Retinal pigment epithelial cell (primary cell): ENCODE measurements at regions not wholly inside any gene's neighbourhood (a gene's known extent, or its start where the extent isn't known, plus 50 kb on each side); places are given as distances from the start of the nearest gene placed in this dataset.

Source experiments
- DNase-seq: peaks from one replicate; pipeline ENCODE4 v3.0.0-alpha.2; 2010; ENCODE audit warnings: low read depth
- H3K4me3 ChIP-seq: 2 replicates; pipeline ENCODE4 v1.5.1; 2011; ENCODE audit warnings: mild to moderate bottlenecking, low read length, control low read depth, moderate library complexity
- CTCF ChIP-seq: conservative IDR thresholded peaks from 2 replicates; pipeline ENCODE4 v1.5.1; 2011; ENCODE audit warnings: low read depth, low read length, control low read depth, inconsistent platforms

GRCh38 chr3:30510596-30510995 lies 95.8 kb upstream of the TGFBR2 start:
- DNase-seq: no peak
- no peak for TF ChIP-seq CTCF
- no peak overlapping the region for H3K4me3 ChIP-seq

- peak; percentile 43 for DNase-seq
- no peak overlapping the region for H3K4me3 ChIP-seq
- no peak for TF ChIP-seq CTCF
Observed at GRCh38 chr3:30511524-30512251, 94.7 kb upstream of the TGFBR2 start.

GRCh38 chr3:30512576-30512975 lies 93.8 kb upstream of the TGFBR2 start:
- H3K4me3 ChIP-seq: no peak overlapping the region
- DNase-seq: no peak
- no peak for TF ChIP-seq CTCF

- no peak overlapping the region for H3K4me3 ChIP-seq
- TF ChIP-seq CTCF: no peak
- no peak for DNase-seq
Observed at GRCh38 chr3:30513374-30514152, 92.8 kb upstream of the TGFBR2 start.

- H3K4me3 ChIP-seq: no peak overlapping the region
- DNase-seq: no peak
- no peak for TF ChIP-seq CTCF
Observed at GRCh38 chr3:30516238-30516637, 90.2 kb upstream of the TGFBR2 start.

- no peak for TF ChIP-seq CTCF
- peak; percentile 49 for DNase-seq
- H3K4me3 ChIP-seq: no peak overlapping the region
Observed at GRCh38 chr3:30518181-30518864, 88.1 kb upstream of the TGFBR2 start.
